ENCODE measurements at regions not wholly inside any gene's neighbourhood (a gene's known extent, or its start where the extent isn't known, plus 50 kb on each side); places are given as distances from the start of the nearest gene placed in this dataset.

GRCh38 chr1:60894130-60894529, 188.2 kb upstream of the NFIA start:
- no peak for TF ChIP-seq CTCF (IDR thresholded peaks at IDR 0.05)
- Histone ChIP-seq H3K36me3 (ENCODE audit: control insufficient read depth, insufficient read depth, low read length) (no peaks in the 10 kb centered on the region), H3K27me3 (ENCODE audit: control insufficient read depth, insufficient read depth, low read length) (no peaks in the 10 kb centered on the region), H3K4me1 (ENCODE audit: control insufficient read depth, insufficient read depth, low read length) (no peaks in the 10 kb centered on the region), H3K4me3 (ENCODE audit: low read length) (no peak overlapping the region), H3K27ac (ENCODE audit: low read length) (no peak overlapping the region), H3K9me3 (ENCODE audit: control insufficient read depth, insufficient read depth, low read length) (no peaks in the 10 kb centered on the region)
- no peaks in the 10 kb centered on the region for H3K36me3 Mint-ChIP-seq
- no peaks in the 10 kb centered on the region for H3K9me3 Mint-ChIP-seq
- H3K4me1 Mint-ChIP-seq = no peaks in the 10 kb centered on the region
- intact Hi-C loops (cut with micrococcal nuclease) = no loop called here
- DNase-seq (no peak), ATAC-seq (no peak)
- peaks cover 6 to 10% of the 10 kb centered on the region in 2 donors for H3K27me3 Mint-ChIP-seq (ENCODE audit: low read depth in 2 of 2)
- no peak overlapping the region for H3K27ac Mint-ChIP-seq
- WGBS (ENCODE audit: insufficient coverage) = 96% methylated on average over 3 of the region's 3 CpGs
- no peak overlapping the region for H3K4me3 Mint-ChIP-seq

GRCh38 chr1:60893136-60893930, 189.0 kb upstream of the NFIA start:
- Histone ChIP-seq H3K27ac (ENCODE audit: low read length) (no peak overlapping the region), H3K36me3 (ENCODE audit: control insufficient read depth, insufficient read depth, low read length) (no peaks in the 10 kb centered on the region), H3K4me3 (ENCODE audit: low read length) (no peak overlapping the region), H3K4me1 (ENCODE audit: control insufficient read depth, insufficient read depth, low read length) (no peaks in the 10 kb centered on the region), H3K27me3 (ENCODE audit: control insufficient read depth, insufficient read depth, low read length) (no peaks in the 10 kb centered on the region), H3K9me3 (ENCODE audit: control insufficient read depth, insufficient read depth, low read length) (no peaks in the 10 kb centered on the region)
- Mint-ChIP-seq H3K27ac (no peak overlapping the region), H3K4me1 (no peaks in the 10 kb centered on the region), H3K4me3 (no peak overlapping the region), H3K27me3 (ENCODE audit: low read depth in 2 of 2) (peaks cover 6 to 9% of the 10 kb centered on the region in 2 donors), H3K9me3 (no peaks in the 10 kb centered on the region), H3K36me3 (no peaks in the 10 kb centered on the region)
- no peak for DNase-seq
- intact Hi-C loops (cut with micrococcal nuclease) = no loop called here
- 85% methylated on average over 10 of the region's 11 CpGs for WGBS (ENCODE audit: insufficient coverage)
- ATAC-seq = no peak
- no peak for TF ChIP-seq CTCF (IDR thresholded peaks at IDR 0.05)

- no peak overlapping the region for H3K27ac Mint-ChIP-seq
- no peak for ATAC-seq
- no peaks in the 10 kb centered on the region for H3K9me3 Mint-ChIP-seq
- H3K4me3 ChIP-seq (ENCODE audit: low read length) = no peak overlapping the region
- H3K27me3 ChIP-seq (ENCODE audit: control insufficient read depth, insufficient read depth, low read length) = no peaks in the 10 kb centered on the region
- peaks cover 5 to 10% of the 10 kb centered on the region in 2 donors for H3K27me3 Mint-ChIP-seq (ENCODE audit: low read depth in 2 of 2)
- H3K27ac ChIP-seq (ENCODE audit: low read length) = no peak overlapping the region
- intact Hi-C loops (cut with micrococcal nuclease) = no loop called here
- 100% methylated on average over 1 of the region's 3 CpGs for WGBS (ENCODE audit: insufficient coverage)
- H3K9me3 ChIP-seq (ENCODE audit: control insufficient read depth, insufficient read depth, low read length) = no peaks in the 10 kb centered on the region
- no peaks in the 10 kb centered on the region for H3K4me1 Mint-ChIP-seq
- no peak for TF ChIP-seq CTCF (IDR thresholded peaks at IDR 0.05)
- H3K4me3 Mint-ChIP-seq = no peak overlapping the region
- no peaks in the 10 kb centered on the region for H3K36me3 ChIP-seq (ENCODE audit: control insufficient read depth, insufficient read depth, low read length)
- no peaks in the 10 kb centered on the region for H3K36me3 Mint-ChIP-seq
- no peaks in the 10 kb centered on the region for H3K4me1 ChIP-seq (ENCODE audit: control insufficient read depth, insufficient read depth, low read length)
- DNase-seq = no peak
These were observed 190.6 kb upstream of the NFIA start for GRCh38 chr1:60891765-60892164.

- no peak for TF ChIP-seq CTCF (IDR thresholded peaks at IDR 0.05)
- no peak for DNase-seq
- Mint-ChIP-seq H3K27me3 (ENCODE audit: low read depth in 2 of 2) (peaks cover 6 to 14% of the 10 kb centered on the region in 2 donors), H3K4me3 (no peak overlapping the region), H3K36me3 (no peaks in the 10 kb centered on the region), H3K27ac (no peak overlapping the region), H3K9me3 (no peaks in the 10 kb centered on the region), H3K4me1 (no peaks in the 10 kb centered on the region)
- no peak for ATAC-seq
- H3K4me3 ChIP-seq (ENCODE audit: low read length) = no peak overlapping the region
- H3K27ac ChIP-seq (ENCODE audit: low read length) = no peak overlapping the region
- intact Hi-C loops (cut with micrococcal nuclease) = no loop called here
- no peaks in the 10 kb centered on the region for H3K9me3 ChIP-seq (ENCODE audit: control insufficient read depth, insufficient read depth, low read length)
- H3K4me1 ChIP-seq (ENCODE audit: control insufficient read depth, insufficient read depth, low read length) = no peaks in the 10 kb centered on the region
- H3K36me3 ChIP-seq (ENCODE audit: control insufficient read depth, insufficient read depth, low read length) = no peaks in the 10 kb centered on the region
- H3K27me3 ChIP-seq (ENCODE audit: control insufficient read depth, insufficient read depth, low read length) = no peaks in the 10 kb centered on the region
- WGBS (ENCODE audit: insufficient coverage) = 92% methylated on average over 1 of the region's 6 CpGs
These were observed 191.1 kb upstream of the NFIA start for GRCh38 chr1:60891281-60891680.
